NCI-H1930 (cell line): ENCODE measurements at regions not wholly inside any gene's neighbourhood (a gene's known extent, or its start where the extent isn't known, plus 50 kb on each side); places are given as distances from the start of the nearest gene placed in this dataset.
"Not testable (repeated sequence)": the region's sequence is repeated elsewhere in the genome, so short reads cannot be mapped to it uniquely, and the experiment has no call there.

ENCODE experiments used
- DNase-seq, 2 experiments: peaks; one replicate each; lab custom pipeline; 2025; lab: John Stamatoyannopoulos, UW

DNA sequence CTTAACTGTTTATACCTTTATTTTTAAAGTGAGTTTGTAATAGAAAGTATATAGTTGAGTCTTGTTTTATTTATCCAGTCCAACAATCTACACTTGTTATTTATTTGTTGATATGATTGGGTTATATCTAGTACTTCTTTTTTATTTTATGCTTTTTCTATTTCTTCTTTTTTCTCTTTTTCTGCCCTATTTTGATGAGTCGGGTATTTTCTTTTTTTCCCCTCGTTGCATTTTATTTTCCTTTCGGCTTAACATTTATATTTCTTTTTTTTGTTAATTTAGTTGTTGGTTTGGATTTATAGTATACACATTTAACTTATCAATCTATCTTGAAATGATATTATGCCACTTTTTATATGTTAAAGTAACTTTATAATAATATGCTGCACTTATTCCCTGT, 111.7 kb upstream of the IZUMO3 start:
- no peak for DNase-seq

DNA sequence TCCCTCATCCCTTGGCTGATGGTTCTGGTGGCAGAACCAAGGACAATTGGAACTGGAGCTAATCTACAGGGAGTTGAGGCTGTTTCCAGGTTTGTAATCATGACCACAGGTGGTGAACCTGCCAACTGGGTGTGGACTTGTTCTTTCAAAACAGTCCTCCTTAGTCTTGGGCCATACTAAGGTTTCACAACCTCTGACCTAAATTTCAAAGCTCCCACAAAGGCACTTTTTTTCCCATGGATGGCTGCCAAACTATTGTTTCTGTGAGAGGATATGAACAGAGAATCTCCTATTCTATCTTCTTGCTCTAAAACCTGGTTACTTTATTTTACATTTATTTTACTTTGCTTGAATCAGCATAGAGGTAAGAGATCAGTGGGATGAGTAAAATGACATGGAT, 106.5 kb upstream of the IZUMO3 start:
- DNase-seq = no peak

- not testable (repeated sequence) for DNase-seq
Observed at GRCh38 chr9:24628809-24629208, 83.1 kb upstream of the IZUMO3 start.

DNA sequence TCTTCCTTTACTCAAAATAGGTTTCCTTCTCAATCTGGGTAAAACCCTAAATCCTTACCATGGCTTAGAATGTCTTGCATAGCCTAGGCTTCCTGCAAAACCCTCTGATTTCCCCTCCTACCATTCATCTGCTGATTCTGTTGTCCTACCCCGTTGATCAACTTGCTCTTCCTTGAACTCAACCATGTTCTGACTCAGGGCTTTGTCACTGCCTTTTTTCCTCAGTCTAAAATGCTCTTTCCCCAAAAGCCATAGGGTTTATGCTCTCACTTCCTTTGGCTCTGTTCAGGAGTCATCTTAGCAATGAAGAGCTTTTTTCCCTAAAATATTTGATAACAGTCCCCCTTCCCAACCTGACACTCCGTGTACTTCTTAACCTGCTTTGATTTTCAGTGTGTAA, 79.4 kb upstream of the IZUMO3 start:
- DNase-seq = no peak

GRCh38 chr9:24624481-24624880, 78.8 kb upstream of the IZUMO3 start:
- no peak for DNase-seq

DNA sequence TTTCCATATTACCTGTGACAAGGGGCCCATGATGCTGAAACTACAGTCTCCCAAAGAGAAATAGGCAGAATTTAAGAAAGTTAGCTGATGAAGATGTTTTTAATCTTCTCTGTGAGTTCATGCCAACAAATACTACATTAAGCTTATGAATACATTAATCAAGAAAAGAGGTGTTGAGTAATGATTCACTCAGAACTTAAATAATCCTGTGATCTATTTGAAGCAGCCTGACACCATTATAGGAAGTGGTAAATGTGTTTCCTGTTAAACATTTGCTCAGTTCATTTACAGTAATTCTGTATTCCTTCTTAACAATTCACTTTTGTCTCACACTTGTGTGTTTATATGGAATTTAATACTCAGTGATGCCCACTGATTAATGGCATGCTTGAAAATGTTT, 75.0 kb upstream of the IZUMO3 start:
- no peak for DNase-seq

GRCh38 chr9:24616863-24617262, 71.2 kb upstream of the IZUMO3 start:
- DNase-seq = no peak

DNA sequence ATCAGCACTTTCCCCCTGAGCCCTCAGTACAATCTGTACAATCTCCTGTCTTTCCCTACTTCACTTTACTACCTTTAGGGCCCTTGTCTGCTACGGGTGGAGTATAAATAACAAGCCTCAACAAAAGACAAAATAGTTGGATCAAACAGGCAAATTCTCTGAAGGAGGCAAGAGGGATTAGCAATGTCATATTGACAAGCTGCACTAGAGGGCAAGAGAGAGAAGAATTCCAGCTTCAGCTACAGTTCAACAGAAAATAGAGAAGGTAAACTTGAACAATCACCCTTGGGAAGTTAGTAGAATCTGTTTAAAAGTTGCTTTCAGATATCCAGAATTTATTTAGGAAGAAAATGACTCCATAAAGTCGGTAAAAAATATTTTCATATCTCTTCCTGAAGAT, 68.4 kb upstream of the IZUMO3 start:
- no peak for DNase-seq

DNA sequence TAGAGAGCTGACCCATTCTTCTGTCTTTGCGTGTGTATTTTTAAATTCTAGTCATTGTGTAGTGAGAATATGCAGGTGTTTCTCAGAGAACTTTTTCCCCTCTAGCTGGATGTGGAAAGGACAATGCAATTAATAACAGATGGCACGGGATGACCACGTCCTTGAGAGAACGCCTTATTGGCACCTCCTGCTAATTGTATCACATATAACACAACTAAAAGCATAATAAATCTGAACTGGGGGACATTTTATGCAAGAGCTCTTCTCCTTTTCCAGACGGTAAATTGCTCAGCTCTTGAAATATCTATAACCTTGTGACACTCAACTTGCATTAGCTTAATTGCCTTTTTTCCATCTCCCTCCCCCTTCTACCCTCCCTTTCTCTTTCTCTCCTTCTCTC, 62.9 kb upstream of the IZUMO3 start:
- DNase-seq = no peak

GRCh38 chr9:24602693-24603352, 57.1 kb upstream of the IZUMO3 start:
- DNase-seq = peak; percentile 40 to 52
